Mesenchymal stem cell (in vitro differentiated cells and primary cell): ENCODE measurements at regions not wholly inside any gene's neighbourhood (a gene's known extent, or its start where the extent isn't known, plus 50 kb on each side); places are given as distances from the start of the nearest gene placed in this dataset.

Source experiments
- DNase-seq: peaks from one replicate; pipeline ENCODE4 v3.0.0-alpha.2; 2013
- H2AFZ ChIP-seq: one replicate; pipeline ENCODE4 v1.6.1; 2013; ENCODE audit warnings: low read depth, mild to moderate bottlenecking, control low read depth, inconsistent platforms, low read length, moderate library complexity
- H2AK5ac ChIP-seq: 2 replicates; pipeline ENCODE4 v1.6.1; 2013; ENCODE audit warnings: low read length, moderate library complexity, mild to moderate bottlenecking, inconsistent platforms; ENCODE audit not compliant: severe bottlenecking
- H2BK120ac ChIP-seq: one replicate; pipeline ENCODE4 v1.6.1; 2013; ENCODE audit warnings: low read depth, mild to moderate bottlenecking, inconsistent platforms, low read length, moderate library complexity
- H2BK12ac ChIP-seq, 2 experiments: one replicate each; pipeline ENCODE4 v1.6.1; 2013; ENCODE audit warnings: inconsistent platforms in 2 of 2, low read length in 2 of 2, mild to moderate bottlenecking in 2 of 2, moderate library complexity in 2 of 2, control low read depth in 1 of 2
- H2BK15ac ChIP-seq: one replicate; pipeline ENCODE4 v1.6.1; 2013; ENCODE audit warnings: mild to moderate bottlenecking, low read depth, inconsistent platforms; ENCODE audit not compliant: poor library complexity, severe bottlenecking
- H2BK5ac ChIP-seq: 2 replicates; pipeline ENCODE4 v1.6.1; 2013; ENCODE audit warnings: low read depth, mild to moderate bottlenecking, low read length, control low read depth, inconsistent platforms; ENCODE audit not compliant: poor library complexity, severe bottlenecking
- H3K14ac ChIP-seq, 2 experiments: one replicate each; pipeline ENCODE4 v1.6.1; 2013; ENCODE audit warnings: inconsistent platforms in 2 of 2, low read length in 2 of 2, control low read depth in 1 of 2, mild to moderate bottlenecking in 1 of 2, moderate library complexity in 1 of 2
- H3K18ac ChIP-seq, 2 experiments: one replicate each; pipeline ENCODE4 v1.6.1; 2013; ENCODE audit warnings: inconsistent platforms in 2 of 2, low read length in 2 of 2, control low read depth in 1 of 2, low read depth in 1 of 2, mild to moderate bottlenecking in 1 of 2
- H3K23ac ChIP-seq, 2 experiments: one replicate each; pipeline ENCODE4 v1.6.1; 2013; ENCODE audit warnings: inconsistent platforms in 2 of 2, low read length in 2 of 2, mild to moderate bottlenecking in 2 of 2, moderate library complexity in 2 of 2, control low read depth in 1 of 2
- H3K27ac ChIP-seq: 2 replicates; pipeline ENCODE4 v1.5.1; 2013; ENCODE audit warnings: mild to moderate bottlenecking, moderate library complexity, low read length, control low read depth, inconsistent platforms; ENCODE audit not compliant: poor library complexity, severe bottlenecking
- H3K27me3 ChIP-seq, 2 experiments: 2 replicates each; pipeline versions ENCODE4 v1.6.1 to v1.7.0; 2013; ENCODE audit warnings: low read length in 2 of 2, mild to moderate bottlenecking in 2 of 2, moderate library complexity in 2 of 2, control low read depth in 1 of 2, inconsistent platforms in 1 of 2; ENCODE audit not compliant: control insufficient read depth in 1 of 2, insufficient read depth in 1 of 2
- H3K36me3 ChIP-seq, 2 experiments: 2 replicates each; pipeline versions ENCODE4 v1.6.1 to v1.7.0; 2013; ENCODE audit warnings: low read length in 2 of 2, control low read depth in 1 of 2, inconsistent platforms in 1 of 2, low read depth in 1 of 2, mild to moderate bottlenecking in 1 of 2; ENCODE audit not compliant: insufficient read depth in 2 of 2, control insufficient read depth in 1 of 2
- H3K4ac ChIP-seq, 2 experiments: one replicate each; pipeline ENCODE4 v1.6.1; 2013; ENCODE audit warnings: inconsistent platforms in 2 of 2, low read length in 2 of 2, mild to moderate bottlenecking in 2 of 2, moderate library complexity in 2 of 2, control low read depth in 1 of 2, low read depth in 1 of 2
- H3K4me1 ChIP-seq: 2 replicates; pipeline ENCODE4 v1.6.1; 2013; ENCODE audit warnings: low read depth, low read length, control low read depth; ENCODE audit not compliant: control insufficient read depth, insufficient read depth
- H3K4me2 ChIP-seq: 2 replicates; pipeline ENCODE4 v1.6.1; 2013; ENCODE audit warnings: low read length, mild to moderate bottlenecking, inconsistent platforms; ENCODE audit not compliant: poor library complexity, severe bottlenecking
- H3K4me3 ChIP-seq, 2 experiments: 2 replicates each; pipeline versions ENCODE4 v1.5.1 to v1.7.0; 2013; ENCODE audit warnings: low read length in 2 of 2, mild to moderate bottlenecking in 2 of 2, control low read depth in 1 of 2, low read depth in 1 of 2; ENCODE audit not compliant: insufficient read depth in 1 of 2
- H3K79me1 ChIP-seq: replicated peaks from 2 replicates; pipeline ENCODE4 v1.6.1; 2013; ENCODE audit warnings: mild to moderate bottlenecking, control low read depth, low read length, inconsistent platforms; ENCODE audit not compliant: poor library complexity, severe bottlenecking
- H3K9ac ChIP-seq: 2 replicates; pipeline ENCODE4 v1.7.0; 2013; ENCODE audit warnings: mild to moderate bottlenecking, low read length, moderate library complexity
- H3K9me3 ChIP-seq: 2 replicates; pipeline ENCODE4 v1.7.0; 2013; ENCODE audit warnings: mild to moderate bottlenecking, low read length; ENCODE audit not compliant: control insufficient read depth
- H4K8ac ChIP-seq: one replicate; pipeline ENCODE4 v1.6.1; 2013; ENCODE audit warnings: inconsistent platforms, mild to moderate bottlenecking, low read length, moderate library complexity
- H4K91ac ChIP-seq: one replicate; pipeline ENCODE4 v1.6.1; 2013; ENCODE audit warnings: mild to moderate bottlenecking, low read length, inconsistent platforms
- WGBS: methylation state at CpG from one replicate; pipeline ENCODE4 v1.1.7; 2013; ENCODE audit warnings: mixed read lengths; 5-methylcytosine and 5-hydroxymethylcytosine counted together

DNA sequence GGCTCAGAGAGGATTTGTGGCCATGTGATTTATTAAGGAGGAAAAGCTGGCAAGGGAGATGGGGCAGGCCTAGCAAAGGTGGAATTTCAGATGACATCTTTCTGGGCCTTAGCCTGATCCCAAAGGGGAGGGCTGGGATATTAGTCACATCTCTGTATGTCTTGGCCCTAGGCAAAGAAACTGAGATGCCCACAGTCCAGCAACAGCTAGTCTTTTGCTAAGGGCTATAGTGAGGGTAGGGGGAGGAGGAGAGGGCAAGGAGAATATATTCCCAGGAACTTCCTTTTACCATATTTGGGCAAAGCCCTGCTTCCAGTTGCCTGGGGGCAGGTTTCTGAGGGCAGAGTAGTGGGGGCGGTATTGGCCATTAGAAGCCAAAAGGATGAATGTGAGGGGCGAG lies 209.8 kb upstream of the NR3C2 start:
- Histone ChIP-seq H4K8ac (no peak overlapping the region), H3K36me3 (no peaks in the 10 kb centered on the region), H3K9ac (no peak overlapping the region), H3K79me1 (no peaks in the 10 kb centered on the region), H2BK15ac (no peak overlapping the region), H2AFZ (no peak overlapping the region), H3K14ac (no peak overlapping the region), H2BK120ac (no peak overlapping the region), H3K23ac (no peak overlapping the region), H3K18ac (no peak overlapping the region), H3K9me3 (no peaks in the 10 kb centered on the region), H3K4me3 (no peak overlapping the region), H2BK12ac (no peak overlapping the region), H4K91ac (no peak overlapping the region), H3K4me1 (no peaks in the 10 kb centered on the region), H3K27me3 (no peaks in the 10 kb centered on the region), H3K4me2 (no peak overlapping the region), H2AK5ac (no peak overlapping the region), H3K27ac (no peak overlapping the region), H3K4ac (no peak overlapping the region), H2BK5ac (no peak overlapping the region)
- WGBS, result 85% methylated on average over 1 of the region's 2 CpGs
- DNase-seq, result no peak

DNA sequence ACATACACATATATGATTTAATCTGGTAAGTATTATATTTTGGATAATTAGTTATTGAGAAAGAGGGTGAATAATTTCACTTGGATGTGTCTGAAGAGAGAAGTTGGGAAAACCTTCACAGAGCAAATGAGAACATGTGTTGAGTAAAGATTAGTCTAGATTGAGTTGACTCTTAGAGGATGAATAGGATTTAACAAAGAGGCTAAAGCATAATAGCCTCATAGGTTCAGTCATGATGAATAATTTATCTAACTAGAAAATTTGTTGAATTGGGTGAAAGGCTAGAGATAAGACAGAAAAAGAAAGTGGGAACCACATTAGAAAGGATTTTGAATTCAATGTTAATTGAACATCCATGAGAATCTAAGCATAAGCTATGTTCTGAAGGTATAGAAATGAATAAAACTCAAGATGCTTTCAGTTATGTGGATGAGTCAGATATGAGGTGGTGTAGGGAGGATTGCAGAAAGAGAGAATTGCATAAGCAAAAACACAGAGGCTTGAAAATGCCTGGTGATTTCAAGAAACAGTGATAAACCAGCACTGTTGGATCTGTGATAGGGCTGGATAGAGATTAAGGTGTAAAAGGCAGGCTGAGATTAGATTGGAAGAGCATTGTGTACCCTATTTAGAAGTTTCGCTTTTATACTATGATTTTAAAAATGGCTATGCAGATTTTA lies 207.6 kb upstream of the NR3C2 start:
- H4K8ac ChIP-seq, result no peak overlapping the region
- no peak overlapping the region for H3K18ac ChIP-seq
- H3K4me3 ChIP-seq, result no peak overlapping the region
- no peaks in the 10 kb centered on the region for H3K79me1 ChIP-seq
- H3K9ac ChIP-seq, result no peak overlapping the region
- no peaks in the 10 kb centered on the region for H3K4me1 ChIP-seq
- H3K23ac ChIP-seq, result no peak overlapping the region
- no peak overlapping the region for H3K27ac ChIP-seq
- WGBS, result no CpG with 5 or more reads among the region's 1 CpG
- no peaks in the 10 kb centered on the region for H3K9me3 ChIP-seq
- H2AK5ac ChIP-seq, result no peak overlapping the region
- H3K4me2 ChIP-seq, result no peak overlapping the region
- no peak overlapping the region for H2AFZ ChIP-seq
- DNase-seq, result no peak
- H2BK12ac ChIP-seq, result no peak overlapping the region
- no peaks in the 10 kb centered on the region for H3K36me3 ChIP-seq
- no peak overlapping the region for H4K91ac ChIP-seq
- no peak overlapping the region for H3K4ac ChIP-seq
- H2BK15ac ChIP-seq, result no peak overlapping the region
- no peak overlapping the region for H2BK120ac ChIP-seq
- H2BK5ac ChIP-seq, result no peak overlapping the region
- H3K27me3 ChIP-seq, result no peaks in the 10 kb centered on the region
- no peak overlapping the region for H3K14ac ChIP-seq

DNA sequence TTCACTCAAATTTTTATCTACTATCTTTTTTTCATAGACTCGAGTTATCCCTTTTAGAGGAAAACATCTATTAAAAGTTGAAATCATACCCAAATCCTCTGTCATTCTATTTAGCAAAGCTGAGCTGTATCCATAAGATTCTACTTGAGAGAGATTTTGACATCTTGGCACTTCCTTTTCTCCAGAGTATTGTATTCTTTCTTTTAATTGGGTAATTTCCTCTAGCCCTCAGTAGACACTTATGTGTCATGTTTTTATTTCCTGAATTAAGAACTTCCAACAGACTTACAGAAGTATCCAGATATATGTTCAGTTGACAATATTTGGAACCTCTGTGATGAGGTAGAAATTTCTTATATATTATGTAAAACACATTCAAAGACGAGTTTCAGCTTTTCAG lies 201.6 kb upstream of the NR3C2 start:
- Histone ChIP-seq H3K27ac (no peak overlapping the region), H3K79me1 (no peaks in the 10 kb centered on the region), H2BK5ac (no peak overlapping the region), H2BK120ac (no peak overlapping the region), H3K4me1 (no peaks in the 10 kb centered on the region), H3K4me3 (no peak overlapping the region), H2BK15ac (no peak overlapping the region), H2AFZ (no peak overlapping the region), H2BK12ac (no peak overlapping the region), H4K8ac (no peak overlapping the region), H3K36me3 (no peaks in the 10 kb centered on the region), H3K14ac (no peak overlapping the region), H3K4me2 (no peak overlapping the region), H3K9ac (no peak overlapping the region), H2AK5ac (no peak overlapping the region), H3K4ac (no peak overlapping the region), H3K9me3 (peaks cover 4% of the 10 kb centered on the region), H3K18ac (no peak overlapping the region), H4K91ac (no peak overlapping the region), H3K23ac (no peak overlapping the region), H3K27me3 (no peaks in the 10 kb centered on the region)
- no peak for DNase-seq
- WGBS, result no CpG with 5 or more reads among the region's 2 CpGs

DNA sequence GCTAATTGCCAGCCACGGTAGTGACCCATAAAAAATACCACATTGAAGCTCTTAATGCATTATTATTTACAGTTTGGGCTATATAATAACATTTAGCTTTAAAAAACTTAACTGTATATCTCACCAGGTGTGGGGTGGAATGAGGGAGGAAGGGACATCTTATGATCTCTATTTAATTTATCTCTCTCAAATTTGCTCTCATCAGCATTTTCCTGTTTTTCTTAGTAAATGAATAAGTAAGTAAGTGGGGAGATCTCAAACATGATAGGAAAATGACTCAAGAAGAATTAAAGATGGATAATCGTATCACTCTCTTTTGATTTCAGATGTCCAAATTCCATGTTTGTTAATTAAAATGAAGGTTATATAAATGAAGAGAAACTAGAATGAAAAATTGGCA lies 200.7 kb upstream of the NR3C2 start:
- no peak overlapping the region for H3K18ac ChIP-seq
- no peaks in the 10 kb centered on the region for H3K36me3 ChIP-seq
- H3K9ac ChIP-seq, result no peak overlapping the region
- H3K79me1 ChIP-seq, result no peaks in the 10 kb centered on the region
- DNase-seq, result no peak
- no peak overlapping the region for H3K27ac ChIP-seq
- no peak overlapping the region for H2AK5ac ChIP-seq
- H4K8ac ChIP-seq, result no peak overlapping the region
- H3K27me3 ChIP-seq, result no peaks in the 10 kb centered on the region
- 83% methylated on average over 1 of the region's 2 CpGs for WGBS
- no peak overlapping the region for H3K4ac ChIP-seq
- no peak overlapping the region for H4K91ac ChIP-seq
- no peak overlapping the region for H2BK12ac ChIP-seq
- H3K23ac ChIP-seq, result no peak overlapping the region
- no peak overlapping the region for H3K14ac ChIP-seq
- no peaks in the 10 kb centered on the region for H3K4me1 ChIP-seq
- H2BK120ac ChIP-seq, result no peak overlapping the region
- no peak overlapping the region for H3K4me3 ChIP-seq
- H3K9me3 ChIP-seq, result peaks cover 8% of the 10 kb centered on the region
- no peak overlapping the region for H2BK5ac ChIP-seq
- H2BK15ac ChIP-seq, result no peak overlapping the region
- no peak overlapping the region for H2AFZ ChIP-seq
- no peak overlapping the region for H3K4me2 ChIP-seq
